ENCODE measurements at regions not wholly inside any gene's neighbourhood (a gene's known extent, or its start where the extent isn't known, plus 50 kb on each side); places are given as distances from the start of the nearest gene placed in this dataset.

- TF ChIP-seq, protein P1, sequence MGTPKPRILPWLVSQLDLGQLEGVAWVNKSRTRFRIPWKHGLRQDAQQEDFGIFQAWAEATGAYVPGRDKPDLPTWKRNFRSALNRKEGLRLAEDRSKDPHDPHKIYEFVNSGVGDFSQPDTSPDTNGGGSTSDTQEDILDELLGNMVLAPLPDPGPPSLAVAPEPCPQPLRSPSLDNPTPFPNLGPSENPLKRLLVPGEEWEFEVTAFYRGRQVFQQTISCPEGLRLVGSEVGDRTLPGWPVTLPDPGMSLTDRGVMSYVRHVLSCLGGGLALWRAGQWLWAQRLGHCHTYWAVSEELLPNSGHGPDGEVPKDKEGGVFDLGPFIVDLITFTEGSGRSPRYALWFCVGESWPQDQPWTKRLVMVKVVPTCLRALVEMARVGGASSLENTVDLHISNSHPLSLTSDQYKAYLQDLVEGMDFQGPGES (IDR thresholded peaks at IDR 0.05; ENCODE audit: low read depth, low read length) = no peak
- TF ChIP-seq TCF12 (IDR thresholded peaks at IDR 0.05) = no peak
- TF ChIP-seq, protein P2, sequence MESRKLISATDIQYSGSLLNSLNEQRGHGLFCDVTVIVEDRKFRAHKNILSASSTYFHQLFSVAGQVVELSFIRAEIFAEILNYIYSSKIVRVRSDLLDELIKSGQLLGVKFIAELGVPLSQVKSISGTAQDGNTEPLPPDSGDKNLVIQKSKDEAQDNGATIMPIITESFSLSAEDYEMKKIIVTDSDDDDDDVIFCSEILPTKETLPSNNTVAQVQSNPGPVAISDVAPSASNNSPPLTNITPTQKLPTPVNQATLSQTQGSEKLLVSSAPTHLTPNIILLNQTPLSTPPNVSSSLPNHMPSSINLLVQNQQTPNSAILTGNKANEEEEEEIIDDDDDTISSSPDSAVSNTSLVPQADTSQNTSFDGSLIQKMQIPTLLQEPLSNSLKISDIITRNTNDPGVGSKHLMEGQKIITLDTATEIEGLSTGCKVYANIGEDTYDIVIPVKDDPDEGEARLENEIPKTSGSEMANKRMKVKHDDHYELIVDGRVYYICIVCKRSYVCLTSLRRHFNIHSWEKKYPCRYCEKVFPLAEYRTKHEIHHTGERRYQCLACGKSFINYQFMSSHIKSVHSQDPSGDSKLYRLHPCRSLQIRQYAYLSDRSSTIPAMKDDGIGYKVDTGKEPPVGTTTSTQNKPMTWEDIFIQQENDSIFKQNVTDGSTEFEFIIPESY (IDR thresholded peaks at IDR 0.05; ENCODE audit: borderline replicate concordance, low read depth) = no peak
- no peak for TF ChIP-seq YY1 (IDR thresholded peaks at IDR 0.05; ENCODE audit: low read depth)
- no peak for TF ChIP-seq SMC3 (IDR thresholded peaks at IDR 0.05; ENCODE audit: low read depth, low read length)
- no peak for TF ChIP-seq TEAD4 (IDR thresholded peaks at IDR 0.05; ENCODE audit: borderline replicate concordance, insufficient read depth)
- TF ChIP-seq, protein P3, sequence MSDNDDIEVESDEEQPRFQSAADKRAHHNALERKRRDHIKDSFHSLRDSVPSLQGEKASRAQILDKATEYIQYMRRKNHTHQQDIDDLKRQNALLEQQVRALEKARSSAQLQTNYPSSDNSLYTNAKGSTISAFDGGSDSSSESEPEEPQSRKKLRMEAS (IDR thresholded peaks at IDR 0.05; ENCODE audit: low read depth) = no peak
These were observed 92.7 kb upstream of the SOX1 start (continued) for GRCh38 chr13:111974341-111974640.

GRCh38 chr13:111975539-111976473 lies 91.1 kb upstream of the SOX1 start:
- Histone ChIP-seq H3K36me3 (replicated peaks in 1 of 2; ENCODE audit: control insufficient read depth in 1 of 2, insufficient read depth in 2 of 2, low read length in 1 of 2) (no peaks in the 10 kb centered on the region), H3K27me3 (ENCODE audit: insufficient read depth) (peaks cover 21% of the 10 kb centered on the region; the same call in 1 of the 2 replicates), H3K9me3 (no peaks in the 10 kb centered on the region), H3K4me2 (no peak overlapping the region), H3K9me2 (no peaks in the 10 kb centered on the region), H3K4me1 (ENCODE audit: control insufficient read depth in 1 of 2, insufficient read depth in 2 of 2, low read depth in 1 of 2, low read length in 1 of 2) (peaks cover 0 to 5% of the 10 kb centered on the region in 2 experiments; a peak in 1 of 4 replicates), H3K9ac (no peak overlapping the region), H3K4me3 (ENCODE audit: low read depth in 2 of 2, low read length in 1 of 2) (no peak overlapping the region), H3K79me2 (ENCODE audit: insufficient read depth) (no peaks in the 10 kb centered on the region), H4K20me1 (ENCODE audit: insufficient read depth) (no peaks in the 10 kb centered on the region), H3F3A (replicated peaks; ENCODE audit: insufficient read depth) (peaks cover 13% of the 10 kb centered on the region), H3K27ac (ENCODE audit: low read depth in 2 of 2, low read length in 1 of 2) (no peak overlapping the region), H2AFZ (ENCODE audit: low read depth) (no peak overlapping the region)
- 12% methylated on average over 24 of the region's 49 CpGs for WGBS (ENCODE audit: low lambda C conversion rate)
- CTCF ChIA-PET = no interaction called here
- POLR2A ChIA-PET = no interaction called here
- peak; percentile 32 for DNase-seq
- TF ChIP-seq, protein P4, sequence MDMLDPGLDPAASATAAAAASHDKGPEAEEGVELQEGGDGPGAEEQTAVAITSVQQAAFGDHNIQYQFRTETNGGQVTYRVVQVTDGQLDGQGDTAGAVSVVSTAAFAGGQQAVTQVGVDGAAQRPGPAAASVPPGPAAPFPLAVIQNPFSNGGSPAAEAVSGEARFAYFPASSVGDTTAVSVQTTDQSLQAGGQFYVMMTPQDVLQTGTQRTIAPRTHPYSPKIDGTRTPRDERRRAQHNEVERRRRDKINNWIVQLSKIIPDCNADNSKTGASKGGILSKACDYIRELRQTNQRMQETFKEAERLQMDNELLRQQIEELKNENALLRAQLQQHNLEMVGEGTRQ (IDR thresholded peaks at IDR 0.05; ENCODE audit: borderline replicate concordance, low read depth, low read length) = no peak
- TF ChIP-seq RXRA (IDR thresholded peaks at IDR 0.05; ENCODE audit: borderline replicate concordance, low read depth) (no peak), FOXM1 (IDR thresholded peaks at IDR 0.05; ENCODE audit: low read depth) (no peak), NRF1 (IDR thresholded peaks at IDR 0.05; ENCODE audit: low read depth, low read length) (no peak), SMC3 (IDR thresholded peaks at IDR 0.05; ENCODE audit: low read depth, low read length) (no peak), GABPA (IDR thresholded peaks at IDR 0.05; ENCODE audit: low read depth) (no peak), RCOR1 (IDR thresholded peaks at IDR 0.05; ENCODE audit: low read length) (no peak), POLR2AphosphoS5 (IDR thresholded peaks at IDR 0.05; ENCODE audit: low read depth, low read length) (no peak), MXI1 (IDR thresholded peaks at IDR 0.05; ENCODE audit: low read depth, low read length) (no peak), TAF1 (IDR thresholded peaks at IDR 0.05; ENCODE audit: borderline replicate concordance, low read depth, low read length) (no peak), EP300 (IDR thresholded peaks at IDR 0.05; ENCODE audit: borderline replicate concordance in 1 of 2, low read depth in 1 of 2, low read length in 1 of 2) (no peak)
- TF ChIP-seq, protein P1 (IDR thresholded peaks at IDR 0.05; ENCODE audit: low read depth, low read length) = no peak
- TF ChIP-seq, protein P5, sequence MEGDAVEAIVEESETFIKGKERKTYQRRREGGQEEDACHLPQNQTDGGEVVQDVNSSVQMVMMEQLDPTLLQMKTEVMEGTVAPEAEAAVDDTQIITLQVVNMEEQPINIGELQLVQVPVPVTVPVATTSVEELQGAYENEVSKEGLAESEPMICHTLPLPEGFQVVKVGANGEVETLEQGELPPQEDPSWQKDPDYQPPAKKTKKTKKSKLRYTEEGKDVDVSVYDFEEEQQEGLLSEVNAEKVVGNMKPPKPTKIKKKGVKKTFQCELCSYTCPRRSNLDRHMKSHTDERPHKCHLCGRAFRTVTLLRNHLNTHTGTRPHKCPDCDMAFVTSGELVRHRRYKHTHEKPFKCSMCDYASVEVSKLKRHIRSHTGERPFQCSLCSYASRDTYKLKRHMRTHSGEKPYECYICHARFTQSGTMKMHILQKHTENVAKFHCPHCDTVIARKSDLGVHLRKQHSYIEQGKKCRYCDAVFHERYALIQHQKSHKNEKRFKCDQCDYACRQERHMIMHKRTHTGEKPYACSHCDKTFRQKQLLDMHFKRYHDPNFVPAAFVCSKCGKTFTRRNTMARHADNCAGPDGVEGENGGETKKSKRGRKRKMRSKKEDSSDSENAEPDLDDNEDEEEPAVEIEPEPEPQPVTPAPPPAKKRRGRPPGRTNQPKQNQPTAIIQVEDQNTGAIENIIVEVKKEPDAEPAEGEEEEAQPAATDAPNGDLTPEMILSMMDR (IDR thresholded peaks at IDR 0.05) = no peak

Measured in SK-N-SH (cell line).